Peyer's patch (tissue), 4 donors: ENCODE measurements at regions not wholly inside any gene's neighbourhood (a gene's known extent, or its start where the extent isn't known, plus 50 kb on each side); places are given as distances from the start of the nearest gene placed in this dataset.

Source experiments
- CTCF ChIP-seq, 6 experiments: fragments of 450-650 bp in 4 of 6; fragments of 200-600 bp in 2 of 6; sonication (generic) in 1 of 6; IDR thresholded peaks; one replicate each; pipeline ENCODE4 v1.5.1; 2017 to 2019; ENCODE audit warnings: antibody characterized with exemption in 6 of 6, mild to moderate bottlenecking in 3 of 6, moderate library complexity in 1 of 6
- POLR2A ChIP-seq, 2 donors: fragments of 450-650 bp; IDR thresholded peaks; one replicate each; pipeline ENCODE4 v1.5.1; 2017; ENCODE audit warnings: antibody characterized with exemption in 2 of 2, mild to moderate bottlenecking in 2 of 2, moderate library complexity in 2 of 2

- TF ChIP-seq CTCF (IDR thresholded peaks at IDR 0.05), result no peak
- TF ChIP-seq POLR2A (IDR thresholded peaks at IDR 0.05), result no peak
These were observed 175.2 kb upstream of the TET2 start for GRCh38 chr4:104971462-104971861.
